NT2/D1 (cell line): ENCODE measurements at regions not wholly inside any gene's neighbourhood (a gene's known extent, or its start where the extent isn't known, plus 50 kb on each side); places are given as distances from the start of the nearest gene placed in this dataset.

Experiments
- SUZ12 ChIP-seq: IDR thresholded peaks from 2 replicates; pipeline ENCODE4 v1.6.1; 2011; ENCODE audit not compliant: insufficient read length, insufficient read depth; ENCODE audit errors: extremely low read depth
- YY1 ChIP-seq: IDR thresholded peaks from 2 replicates; pipeline ENCODE4 v1.6.1; 2011; ENCODE audit not compliant: insufficient read length, insufficient read depth

GRCh38 chr17:31752584-31752983, 106.5 kb downstream of the COPRS start:
- no peak for TF ChIP-seq YY1
- no peak for TF ChIP-seq SUZ12
